NAMALWA (cell line): ENCODE measurements at regions not wholly inside any gene's neighbourhood (a gene's known extent, or its start where the extent isn't known, plus 50 kb on each side); places are given as distances from the start of the nearest gene placed in this dataset.
A peak's percentile ranks its signal among the peaks of the same experiment; 100 is the strongest.

Source experiments
- DNase-seq: peaks from one replicate; pipeline ENCODE4 v3.0.0-alpha.2; 2015; ENCODE audit warnings: low spot score

DNA sequence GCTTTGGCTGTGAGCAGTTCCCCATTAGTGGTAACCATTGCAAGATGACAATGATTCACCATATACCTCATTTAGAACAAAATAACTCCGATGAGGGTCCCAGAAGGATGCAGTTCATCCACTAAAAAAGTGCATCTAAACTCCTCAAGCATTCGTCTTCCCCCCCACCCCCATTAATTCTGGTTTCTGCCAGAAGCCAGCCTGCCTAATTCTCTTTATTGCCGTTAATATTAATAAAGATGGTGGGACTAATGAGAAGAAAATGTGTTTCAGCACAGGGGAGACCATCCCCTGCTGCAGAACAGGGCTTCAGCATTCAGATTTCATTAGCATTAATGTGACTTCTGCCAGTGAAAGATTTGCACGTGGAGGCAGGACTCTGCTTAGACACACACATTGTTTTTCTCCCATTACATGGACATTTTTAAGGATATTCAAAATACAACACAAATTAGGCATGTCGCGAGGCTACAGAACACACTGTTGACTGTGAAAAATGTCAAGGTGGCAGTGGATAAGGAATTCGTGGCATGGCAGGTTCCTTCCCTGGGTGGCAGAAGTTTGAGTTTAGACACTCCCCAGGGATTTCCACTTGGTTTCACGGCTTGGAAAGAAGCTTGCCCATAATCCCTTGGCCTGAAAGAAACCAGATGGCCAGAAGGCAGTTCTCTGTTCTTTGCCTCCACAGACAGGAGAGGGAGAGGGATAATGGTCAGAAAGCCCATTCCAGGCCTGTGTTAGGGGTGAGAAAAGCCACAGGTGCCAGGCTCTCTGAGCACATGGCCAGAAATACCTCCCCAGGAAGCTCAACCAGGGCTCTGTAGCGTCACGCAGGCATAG is 236.5 kb downstream of the FOXO1 start:
- DNase-seq: no peak

DNA sequence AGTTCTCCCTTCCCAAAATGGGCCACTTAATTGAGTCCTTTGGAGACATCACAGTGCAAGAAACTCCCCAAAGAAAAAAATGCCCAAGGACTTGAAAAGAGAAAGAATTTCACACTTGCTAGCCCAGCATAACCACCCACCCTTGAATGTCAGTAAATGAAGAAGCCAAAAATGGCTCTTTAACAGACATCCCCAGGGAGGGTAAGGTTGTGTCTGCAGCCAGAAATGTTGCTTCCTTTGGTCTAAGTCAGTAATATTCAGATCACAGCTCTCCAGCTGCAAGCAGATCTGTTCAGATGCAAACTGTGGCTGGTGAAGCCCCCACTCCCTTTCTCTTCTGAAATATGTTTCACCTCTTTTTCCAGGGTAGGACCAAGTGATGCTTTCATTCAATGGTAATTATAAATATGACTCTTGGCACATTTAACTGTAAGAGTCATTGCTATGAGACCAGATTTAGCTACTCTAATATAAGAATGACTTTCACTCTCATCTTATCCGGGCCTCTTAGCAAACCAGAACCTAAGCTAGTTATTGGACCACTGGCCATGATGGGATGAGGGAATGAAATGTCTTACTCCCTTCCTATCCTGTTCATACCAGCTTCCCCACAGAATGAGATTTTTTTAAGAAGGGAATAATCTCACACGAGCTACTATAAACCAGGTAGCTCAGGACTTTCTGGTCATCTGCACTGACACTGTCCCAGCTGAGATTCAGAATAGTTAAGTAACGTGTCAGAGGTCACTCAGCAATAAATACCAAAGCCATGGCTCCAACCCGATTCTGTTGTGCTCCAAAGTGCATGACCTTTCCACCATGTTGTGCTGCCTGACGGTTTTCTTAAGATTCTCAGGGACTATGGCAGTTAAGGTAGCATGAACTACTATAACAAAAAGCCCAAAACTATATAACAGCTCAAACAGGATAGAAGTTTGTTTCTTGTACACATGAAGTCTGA is 234.1 kb downstream of the FOXO1 start:
- DNase-seq: peak; percentile 89

DNA sequence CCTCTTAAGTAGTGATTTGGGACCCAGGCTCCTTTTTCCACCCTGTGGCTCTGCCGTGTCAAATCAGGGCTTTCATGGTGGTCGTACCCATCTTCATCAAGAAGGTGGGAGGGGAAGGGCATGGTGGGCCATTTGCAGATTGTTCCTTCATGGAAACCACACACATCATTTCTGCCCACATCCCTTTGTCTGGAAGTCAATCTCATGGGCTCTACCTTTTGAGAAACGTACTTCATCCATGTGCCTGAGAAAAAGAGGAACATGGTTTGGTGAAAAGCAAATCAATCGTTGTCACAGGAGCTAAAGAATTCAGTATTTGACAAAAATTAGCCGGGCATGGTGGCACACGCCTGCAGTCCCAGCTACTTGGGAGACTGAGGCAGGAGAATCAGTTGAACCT is 233.4 kb downstream of the FOXO1 start:
- DNase-seq: peak; percentile 49

DNA sequence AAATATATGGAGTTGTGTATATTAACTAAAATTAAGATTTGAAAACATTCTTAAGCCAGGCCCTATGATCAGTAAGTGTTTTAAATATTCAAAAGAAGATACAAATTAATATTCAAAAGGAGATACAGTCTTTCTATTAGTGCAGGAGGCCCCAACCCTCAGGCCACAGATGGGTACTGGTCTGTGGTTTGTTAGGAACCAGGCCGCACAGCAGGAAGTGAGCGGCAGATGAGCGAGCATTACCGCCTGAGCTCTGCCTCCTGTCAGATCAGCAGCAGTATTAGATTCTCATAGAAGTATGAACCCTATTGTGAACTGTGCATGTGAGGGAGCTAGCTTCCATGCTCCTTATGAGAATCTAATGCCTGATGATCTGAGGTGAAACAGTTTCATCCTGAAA is 232.9 kb downstream of the FOXO1 start:
- DNase-seq: peak; percentile 87

DNA sequence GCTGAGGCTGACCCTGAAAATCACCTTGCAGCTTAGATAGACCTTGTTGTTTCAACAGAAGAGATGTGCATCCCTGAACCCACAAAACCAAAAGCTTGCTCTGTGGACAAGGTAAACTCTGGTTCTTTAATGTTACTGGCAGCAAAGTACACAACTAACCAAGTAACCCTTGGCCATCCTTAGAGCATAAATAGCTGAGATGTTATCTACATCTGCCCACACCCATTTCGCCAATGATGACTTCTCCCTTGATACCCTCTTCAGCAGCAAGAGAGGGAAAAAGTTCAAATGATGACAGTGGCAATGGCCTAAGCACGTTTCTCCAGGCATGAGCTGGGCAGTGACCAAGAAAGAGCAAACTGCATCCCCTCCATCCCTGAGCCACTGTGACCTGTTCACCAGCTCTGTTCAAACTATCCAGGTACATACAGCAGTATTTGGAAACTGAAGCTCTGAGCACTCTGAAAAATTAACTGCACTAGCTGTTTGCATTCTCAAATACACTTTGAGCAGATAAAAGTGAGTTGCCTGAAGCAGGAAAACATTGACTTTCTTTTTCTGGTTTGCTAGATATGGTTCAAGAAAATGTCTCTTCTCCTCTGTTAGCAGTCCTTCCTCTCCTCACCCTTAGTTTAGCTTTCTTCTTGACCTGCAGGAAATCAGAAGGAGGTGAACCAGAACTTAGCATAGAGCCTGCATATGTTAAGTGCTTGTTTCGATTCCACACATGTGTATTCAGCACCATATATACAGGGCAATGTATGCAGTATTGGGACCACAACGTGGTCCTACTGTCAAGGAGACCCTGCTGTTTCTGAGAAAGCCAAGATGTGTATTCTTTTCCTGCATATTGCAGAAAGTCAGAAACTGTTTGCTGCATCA is 231.7 kb downstream of the FOXO1 start:
- DNase-seq: no peak

DNA sequence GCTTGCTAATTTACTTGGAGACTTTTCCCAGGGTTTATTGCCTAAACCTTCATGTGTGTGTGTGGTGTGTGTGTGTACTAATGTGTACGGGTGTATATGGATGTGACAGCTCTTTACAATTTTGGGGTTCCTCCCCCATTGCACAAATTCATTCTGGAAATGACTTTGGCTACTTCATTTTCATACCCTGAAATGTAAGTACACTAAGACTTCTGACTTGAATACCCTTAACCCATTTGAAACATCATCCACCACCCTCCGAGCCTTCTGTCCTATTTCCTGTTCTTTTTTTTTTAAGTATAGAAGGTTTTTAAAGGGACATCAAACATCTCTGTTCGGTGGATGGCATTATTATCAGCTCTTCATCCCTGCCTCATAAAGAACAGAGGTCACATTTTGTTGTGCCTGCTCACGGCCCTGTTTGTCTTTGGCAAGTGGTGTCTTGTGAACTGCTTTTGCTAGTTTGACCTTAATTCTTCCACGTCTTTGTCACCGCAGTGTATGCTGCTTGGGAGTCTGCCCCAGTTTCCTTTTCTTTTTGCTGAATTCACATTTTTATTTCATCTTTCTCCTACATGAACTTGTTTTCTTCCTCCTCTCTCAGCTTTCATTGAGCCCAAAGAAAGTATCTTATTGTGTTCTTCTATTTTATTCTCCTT is 228.3 kb downstream of the FOXO1 start:
- no peak for DNase-seq

DNA sequence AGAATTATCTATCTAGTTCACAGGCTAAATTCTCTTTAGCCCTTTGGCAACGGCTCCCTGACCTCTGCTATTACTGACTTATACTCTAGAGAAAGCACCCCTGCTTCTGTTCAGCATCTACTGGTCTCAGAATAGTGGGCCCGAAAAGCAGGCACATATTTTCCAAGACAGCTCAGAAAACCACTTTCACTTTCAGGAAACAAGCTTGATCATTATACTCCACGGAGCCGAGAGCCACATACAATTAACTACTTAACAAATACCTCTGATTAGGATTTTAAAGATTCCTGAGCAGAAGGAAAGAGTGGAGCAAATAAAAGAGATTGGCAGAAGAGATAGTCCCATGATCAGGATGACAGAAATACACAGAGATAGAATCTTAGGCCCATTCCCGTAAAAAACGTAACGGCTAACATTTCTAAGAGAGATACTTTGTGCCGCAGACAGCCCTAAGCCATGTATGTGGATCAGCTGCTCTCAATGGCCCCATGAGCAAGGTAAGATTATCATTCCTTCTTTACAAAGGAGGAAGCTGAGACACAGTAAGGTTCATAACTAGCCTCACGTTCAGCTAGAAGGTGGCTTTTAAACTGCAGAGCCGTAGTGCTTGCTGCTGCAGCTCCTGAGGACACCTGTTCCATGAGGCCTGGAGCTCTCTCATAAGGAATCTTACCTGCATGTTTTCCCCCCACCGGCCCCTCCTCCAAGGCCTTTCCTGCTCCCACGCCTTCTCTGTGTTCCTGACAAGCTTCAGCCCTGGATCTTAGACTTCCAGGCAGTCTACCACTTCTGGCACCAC is 227.2 kb downstream of the FOXO1 start:
- peak; percentile 61 for DNase-seq

DNA sequence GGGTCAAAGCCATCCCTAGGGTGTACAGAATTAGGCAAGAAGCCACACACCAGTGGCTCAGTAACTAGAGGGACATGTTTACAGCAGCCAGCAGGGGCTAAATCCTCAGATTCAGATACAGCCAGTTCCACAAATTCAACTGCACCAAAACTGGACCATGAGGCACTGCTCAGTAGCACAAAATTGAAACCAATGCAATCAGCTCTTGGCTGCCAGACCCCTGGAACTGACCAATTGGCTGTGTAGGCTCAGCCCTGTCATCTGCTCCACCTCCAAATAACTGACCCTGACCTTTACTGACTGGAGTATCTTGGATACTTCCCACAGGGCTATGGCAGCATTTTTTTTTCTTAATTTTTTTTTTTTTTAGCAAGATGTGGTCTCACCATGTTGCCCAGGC is 226.5 kb downstream of the FOXO1 start:
- DNase-seq: peak; percentile 47

DNA sequence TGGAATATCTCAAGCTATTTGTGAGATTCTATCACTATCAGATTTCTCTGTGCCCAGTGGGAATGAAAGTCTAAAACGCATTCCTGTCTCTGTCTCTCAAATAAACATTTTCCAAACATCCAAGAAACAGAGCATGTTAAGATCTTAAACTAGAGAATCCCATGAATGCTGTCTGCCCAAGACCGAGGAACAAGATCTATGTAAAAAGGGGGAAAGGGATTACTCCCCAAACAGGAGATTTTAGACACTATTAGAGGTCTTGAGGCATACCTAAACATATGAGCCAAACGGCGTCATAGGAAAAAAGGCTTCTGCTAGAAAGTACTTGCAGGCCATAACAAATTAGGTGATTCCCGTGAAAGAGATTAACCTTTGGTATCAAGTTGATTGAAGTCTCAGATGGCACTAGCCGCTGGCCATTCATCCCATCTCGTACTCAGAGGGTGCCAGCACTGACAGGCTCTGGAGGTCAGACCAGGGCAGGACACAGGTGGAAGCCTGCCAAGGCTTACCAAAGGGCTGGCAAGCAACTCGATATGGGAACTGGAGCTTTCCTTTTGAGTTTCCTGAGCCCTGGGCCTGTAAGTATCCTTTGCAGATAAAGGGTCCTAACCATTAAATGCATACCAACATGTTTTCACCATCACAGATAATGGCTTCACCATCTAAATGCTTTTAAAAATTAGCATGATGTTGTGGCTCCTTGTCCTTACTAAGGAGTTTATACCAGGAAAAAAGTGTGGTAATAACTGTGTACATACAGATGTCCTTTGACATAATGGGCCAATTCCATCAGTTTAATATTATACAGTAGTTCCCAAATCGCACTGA is 225.2 kb downstream of the FOXO1 start:
- no peak for DNase-seq

DNA sequence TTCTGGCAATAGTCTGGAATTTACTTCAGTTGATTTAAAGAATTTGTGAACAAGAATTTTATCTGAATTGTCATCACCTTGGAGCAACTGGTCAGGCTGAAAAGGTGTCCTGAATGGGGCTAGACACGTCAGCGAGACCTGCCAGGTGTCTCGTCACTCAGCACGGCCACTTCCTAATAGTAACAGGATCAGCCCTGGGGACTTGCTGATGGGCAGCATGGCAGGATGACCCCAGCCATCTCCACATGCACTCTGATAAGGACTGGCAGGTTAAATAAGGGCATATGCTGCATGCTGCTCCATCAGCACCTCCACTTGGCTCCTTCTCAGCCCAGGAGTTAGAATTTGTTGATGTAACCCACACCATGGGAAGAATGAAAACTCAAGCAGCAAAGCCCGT is 224.2 kb downstream of the FOXO1 start:
- DNase-seq: no peak

DNA sequence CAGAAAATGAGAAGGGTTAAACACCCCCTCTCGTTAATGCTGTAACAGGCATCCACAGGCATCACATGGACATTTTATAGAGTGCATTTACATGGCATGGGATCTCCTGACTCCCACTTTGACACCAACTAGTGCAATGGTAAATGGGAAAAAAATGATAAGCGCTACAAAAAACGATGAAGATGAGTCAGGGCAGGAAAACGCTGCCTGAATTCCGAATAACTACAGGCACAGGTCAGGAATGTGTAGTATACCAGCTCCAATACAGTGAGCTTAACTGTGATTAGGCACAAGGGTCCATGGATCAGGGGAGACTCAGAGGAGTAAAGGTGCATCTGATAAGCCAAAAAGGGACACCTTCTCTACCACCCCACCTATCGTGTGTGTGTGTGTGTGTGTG is 223.6 kb downstream of the FOXO1 start:
- DNase-seq: no peak

DNA sequence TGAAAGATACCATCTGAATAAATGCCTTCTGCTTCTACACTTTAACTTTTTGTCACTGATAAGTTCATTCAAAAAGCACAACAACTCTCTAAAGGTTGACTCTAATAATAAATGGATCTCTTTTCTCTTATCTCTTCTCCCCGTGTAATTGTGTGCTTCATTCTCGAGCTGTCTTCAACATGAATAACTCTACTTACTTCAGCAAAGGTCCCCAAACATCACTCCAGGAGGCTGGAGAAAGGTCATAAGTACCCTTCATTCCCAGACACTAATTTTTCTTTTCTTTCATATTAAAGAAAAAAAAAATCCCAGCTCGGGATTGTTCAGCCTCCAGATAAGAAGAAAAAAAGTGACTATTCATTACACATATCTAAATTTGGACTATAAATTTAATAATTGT is 222.2 kb downstream of the FOXO1 start:
- DNase-seq: no peak

DNA sequence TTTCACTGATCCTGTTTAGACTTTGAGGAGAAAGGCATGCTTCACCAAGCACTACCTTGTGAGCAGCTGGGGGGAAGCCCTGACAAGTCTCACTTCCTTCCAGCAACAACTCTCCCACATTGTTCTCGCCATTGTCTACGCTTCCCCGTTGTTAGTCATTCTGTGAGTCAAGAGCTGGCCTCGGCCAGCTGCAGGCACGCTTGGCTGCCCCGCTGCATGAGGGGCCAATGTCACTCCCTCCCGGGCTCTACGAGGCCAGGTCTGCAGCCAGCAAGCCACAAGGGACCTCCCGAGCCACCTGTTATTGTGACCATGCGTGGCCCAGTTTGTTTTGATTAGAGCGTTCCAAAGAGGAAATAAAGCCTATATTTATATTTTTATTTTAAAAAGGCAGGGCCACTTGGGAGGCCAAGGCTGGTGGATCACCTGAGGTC is 220.9 kb downstream of the FOXO1 start:
- peak; percentile 98 for DNase-seq

DNA sequence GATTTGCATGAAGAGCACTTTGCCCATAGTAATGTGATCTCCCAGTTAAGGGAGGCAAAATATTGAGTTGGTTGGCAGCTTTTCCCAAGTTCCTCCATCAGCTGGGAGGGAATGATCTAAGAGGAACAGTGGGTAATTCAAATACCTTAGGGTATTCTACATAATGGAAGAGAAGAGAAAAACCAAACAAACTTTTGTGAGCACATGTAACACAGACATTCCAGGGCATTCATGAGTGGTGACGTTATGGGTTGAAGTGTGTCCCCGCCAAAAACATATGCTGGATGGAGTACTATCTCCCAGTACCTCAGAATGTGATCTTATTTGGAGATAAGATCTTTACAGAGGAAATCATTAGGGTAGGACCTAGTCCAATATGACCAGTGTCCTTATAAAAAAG is 220.1 kb downstream of the FOXO1 start:
- no peak for DNase-seq

DNA sequence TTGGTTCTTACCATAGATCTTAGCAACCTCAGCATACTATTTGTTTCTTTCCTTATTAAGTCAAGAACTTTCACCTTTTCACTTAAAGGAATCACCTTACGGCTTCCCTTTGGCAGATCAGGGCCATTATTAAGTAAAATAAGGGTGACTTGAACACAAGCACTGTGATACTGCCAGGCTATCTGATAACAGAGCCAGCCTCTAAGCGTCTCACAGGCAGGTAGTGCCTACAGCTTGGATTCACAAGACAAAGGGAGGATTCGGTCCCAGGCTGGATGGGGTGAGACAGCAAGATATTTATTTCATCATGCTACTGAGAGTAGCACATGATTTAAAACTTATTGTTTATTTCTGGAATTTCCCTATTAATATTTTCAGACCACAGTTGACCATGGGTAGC is 218.6 kb downstream of the FOXO1 start:
- no peak for DNase-seq

DNA sequence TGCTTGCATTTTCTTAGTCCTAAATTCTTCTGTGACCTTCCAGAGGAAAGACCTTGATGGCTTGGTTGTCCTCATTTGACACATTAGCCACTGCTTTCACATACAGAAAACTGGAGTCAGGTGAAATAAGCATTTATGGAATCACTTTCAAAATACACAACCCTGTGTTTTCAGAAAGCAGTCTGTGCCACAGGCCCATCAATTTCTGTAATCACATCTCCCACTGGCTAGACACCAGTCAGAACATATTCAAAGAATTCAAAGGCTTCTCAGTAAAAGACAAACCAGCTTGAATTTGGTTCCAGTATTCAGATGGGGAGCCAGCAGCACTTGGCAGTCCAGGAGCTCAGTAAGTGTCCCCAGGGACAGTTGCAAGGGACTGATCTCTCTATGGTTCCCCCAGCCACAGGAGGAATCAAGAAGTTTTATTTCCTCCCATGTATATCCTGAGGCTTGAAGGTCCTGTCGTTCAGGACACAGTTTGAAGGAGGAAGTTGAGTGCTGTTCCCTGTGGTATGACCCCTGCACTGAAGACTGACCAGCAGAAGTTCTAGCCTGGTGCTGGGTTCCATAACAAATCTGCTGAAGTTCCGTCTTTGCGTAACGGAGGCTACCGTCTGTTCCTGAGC is 214.3 kb downstream of the FOXO1 start:
- no peak for DNase-seq

DNA sequence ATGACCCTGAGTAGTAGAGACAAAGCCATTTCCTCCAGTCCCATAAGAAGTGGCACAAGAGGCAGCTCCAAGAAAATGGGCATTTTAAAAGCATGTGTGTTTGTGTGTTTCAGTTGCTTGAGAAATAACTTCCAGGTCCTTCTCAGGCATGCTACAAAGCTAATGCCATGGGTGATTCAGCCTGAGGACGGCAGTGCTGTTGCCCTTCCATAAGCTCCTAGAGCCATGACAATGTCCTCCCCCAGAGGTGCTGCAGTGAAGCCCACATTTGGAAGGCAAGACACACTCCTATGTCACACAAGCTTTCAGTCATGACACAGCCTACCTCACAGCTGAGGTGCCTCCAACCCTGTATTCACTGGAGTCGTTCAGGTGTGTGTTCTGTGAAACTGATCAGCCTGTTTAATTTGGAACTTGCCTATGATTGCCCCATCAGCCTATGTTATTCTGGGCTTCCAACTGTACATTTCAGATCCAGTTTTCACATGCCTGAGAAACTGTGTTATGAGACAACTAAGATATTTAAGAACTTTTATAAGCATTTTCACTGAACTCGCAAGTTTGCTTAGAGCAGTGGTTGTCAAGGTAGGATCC is 213.6 kb downstream of the FOXO1 start:
- no peak for DNase-seq

DNA sequence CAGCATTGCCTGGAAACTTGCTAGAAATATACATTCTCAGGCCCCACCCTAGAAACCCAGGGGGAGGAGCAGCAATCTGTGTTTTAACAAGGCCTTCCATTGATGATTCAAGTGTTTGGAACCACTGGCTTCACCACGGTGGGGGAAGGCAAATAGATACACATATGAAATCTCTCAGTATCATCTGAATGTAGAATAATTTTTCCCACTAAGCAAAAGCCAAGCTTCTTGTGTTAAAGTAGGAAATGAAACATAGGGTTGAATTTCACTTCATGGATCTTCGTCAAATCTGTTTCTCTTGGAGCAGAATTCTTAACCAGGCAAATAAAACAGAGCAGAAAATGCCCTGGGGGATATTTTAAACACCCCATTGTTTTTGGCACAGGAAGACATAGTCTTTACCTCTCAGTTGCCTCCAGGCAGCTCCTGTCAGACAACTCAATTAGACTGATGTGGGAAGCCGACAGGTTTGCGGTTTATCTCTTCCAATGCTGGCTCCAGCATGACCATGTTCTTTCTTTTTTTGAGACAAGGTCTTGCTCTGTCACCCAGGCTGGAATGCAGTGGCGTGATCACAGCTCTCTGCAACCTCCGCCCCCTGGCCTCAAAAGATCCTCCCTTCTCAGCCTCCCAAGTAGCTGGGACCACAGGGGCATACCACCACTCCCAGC is 213.0 kb downstream of the FOXO1 start:
- no peak for DNase-seq
